Naive B cell (primary cell): ENCODE measurements at regions not wholly inside any gene's neighbourhood (a gene's known extent, or its start where the extent isn't known, plus 50 kb on each side); places are given as distances from the start of the nearest gene placed in this dataset.

Experiments
- ATAC-seq, 2 donors: fragments of 150-1000 bp; cut with Tn5 transposase; 2 replicates each; pipeline ENCODE4 v1.10.0; 2021; ENCODE audit warnings: low read depth in 2 of 2, mild to moderate bottlenecking in 2 of 2, moderate library complexity in 2 of 2
- DNase-seq: peaks from one replicate; pipeline ENCODE4 v3.0.0; 2022
- H3K27ac Mint-ChIP-seq, 6 donors: one replicate each; pipeline ENCODE4 v1.8.0; 2020 to 2022; ENCODE audit warnings: mild to moderate bottlenecking in 6 of 6, mixed read lengths in 6 of 6, moderate library complexity in 5 of 6, inconsistent platforms in 2 of 6
- H3K27me3 Mint-ChIP-seq, 3 donors: one replicate each; pipeline ENCODE4 v1.8.0; 2021 to 2022; ENCODE audit warnings: mixed read lengths in 3 of 3, mild to moderate bottlenecking in 1 of 3
- H3K36me3 Mint-ChIP-seq, 2 donors: one replicate each; pipeline ENCODE4 v1.8.0; 2020 to 2022; ENCODE audit warnings: mixed read lengths in 2 of 2, inconsistent platforms in 1 of 2, mild to moderate bottlenecking in 1 of 2
- H3K4me1 Mint-ChIP-seq, 3 donors: one replicate each; pipeline ENCODE4 v1.8.0; 2020 to 2022; ENCODE audit warnings: mixed read lengths in 3 of 3, inconsistent platforms in 1 of 3, mild to moderate bottlenecking in 1 of 3, moderate library complexity in 1 of 3
- H3K4me3 Mint-ChIP-seq, 8 donors: one replicate each; pipeline ENCODE4 v1.8.0; 2020 to 2022; ENCODE audit warnings: mild to moderate bottlenecking in 8 of 8, mixed read lengths in 8 of 8, moderate library complexity in 8 of 8, inconsistent platforms in 2 of 8
- H3K9me3 Mint-ChIP-seq, 7 donors: one replicate each; pipeline ENCODE4 v1.8.0; 2020 to 2022; ENCODE audit warnings: mixed read lengths in 7 of 7, mild to moderate bottlenecking in 5 of 7, inconsistent platforms in 2 of 7, moderate library complexity in 1 of 7

GRCh38 chr10:10881117-10881813 is 136.4 kb upstream of the CELF2 start:
- Mint-ChIP-seq H3K36me3 (peaks cover 0 to 14% of the 10 kb centered on the region in 2 donors), H3K27ac (no peak overlapping the region), H3K4me3 (no peak overlapping the region), H3K27me3 (peaks cover 0 to 7% (median 0%) of the 10 kb centered on the region in 3 donors), H3K4me1 (no peaks in the 10 kb centered on the region), H3K9me3 (peaks cover 5 to 23% (median 13%) of the 10 kb centered on the region in 7 donors)
- ATAC-seq (no peak), DNase-seq (no peak)

- no peaks in the 10 kb centered on the region for H3K4me1 Mint-ChIP-seq
- no peak overlapping the region for H3K4me3 Mint-ChIP-seq
- DNase-seq: no peak
Measured at GRCh38 chr10:10883737-10884136, 133.9 kb upstream of the CELF2 start.

GRCh38 chr10:10886861-10887531 is 130.7 kb upstream of the CELF2 start:
- Mint-ChIP-seq H3K36me3 (peaks cover 0 to 14% of the 10 kb centered on the region in 2 donors), H3K27me3 (peaks cover 0 to 5% (median 0%) of the 10 kb centered on the region in 3 donors), H3K27ac (peak overlapping the region in 1 of 6 donors; percentile 83), H3K4me3 (no peak overlapping the region), H3K9me3 (peaks cover 5 to 23% (median 14%) of the 10 kb centered on the region in 7 donors), H3K4me1 (no peaks in the 10 kb centered on the region)
- no peak for DNase-seq
- no peak for ATAC-seq

More at GRCh38 chr10:10883737-10884136, 133.9 kb upstream of the CELF2 start:
- Mint-ChIP-seq H3K9me3 (peaks cover 5 to 23% (median 14%) of the 10 kb centered on the region in 7 donors), H3K36me3 (peaks cover 0 to 14% of the 10 kb centered on the region in 2 donors), H3K27me3 (peaks cover 0 to 5% (median 0%) of the 10 kb centered on the region in 3 donors), H3K27ac (no peak overlapping the region)
- ATAC-seq: no peak

- H3K4me1 Mint-ChIP-seq: no peaks in the 10 kb centered on the region
- H3K36me3 Mint-ChIP-seq: peaks cover 0 to 5% of the 10 kb centered on the region in 2 donors
- DNase-seq (no peak), ATAC-seq (no peak)
- no peak overlapping the region for H3K27ac Mint-ChIP-seq
- H3K9me3 Mint-ChIP-seq: peaks cover 1 to 8% (median 6%) of the 10 kb centered on the region in 7 donors
- peaks cover 7 to 19% (median 9%) of the 10 kb centered on the region in 3 donors for H3K27me3 Mint-ChIP-seq
- H3K4me3 Mint-ChIP-seq: no peak overlapping the region
Measured at GRCh38 chr10:10891124-10892082, 126.3 kb upstream of the CELF2 start.

GRCh38 chr10:10892290-10892875 is 125.3 kb upstream of the CELF2 start:
- Mint-ChIP-seq H3K27me3 (peaks cover 7 to 19% (median 9%) of the 10 kb centered on the region in 3 donors), H3K4me1 (no peaks in the 10 kb centered on the region), H3K4me3 (no peak overlapping the region), H3K27ac (no peak overlapping the region), H3K9me3 (peaks cover 0 to 8% (median 6%) of the 10 kb centered on the region in 7 donors), H3K36me3 (peaks cover 0 to 5% of the 10 kb centered on the region in 2 donors)
- DNase-seq: no peak
- ATAC-seq: no peak

GRCh38 chr10:10897400-10897799 is 120.3 kb upstream of the CELF2 start:
- H3K4me1 Mint-ChIP-seq: no peaks in the 10 kb centered on the region
- peaks cover 0 to 8% (median 6%) of the 10 kb centered on the region in 7 donors for H3K9me3 Mint-ChIP-seq
- H3K36me3 Mint-ChIP-seq: peaks cover 0 to 5% of the 10 kb centered on the region in 2 donors
- no peak for DNase-seq
- H3K27ac Mint-ChIP-seq: no peak overlapping the region
- ATAC-seq: no peak
- H3K27me3 Mint-ChIP-seq: peaks cover 4 to 21% (median 11%) of the 10 kb centered on the region in 3 donors
- no peak overlapping the region for H3K4me3 Mint-ChIP-seq

- H3K9me3 Mint-ChIP-seq: no peaks in the 10 kb centered on the region
- no peak overlapping the region for H3K4me3 Mint-ChIP-seq
- H3K36me3 Mint-ChIP-seq: no peaks in the 10 kb centered on the region
- ATAC-seq (no peak), DNase-seq (no peak)
- H3K27ac Mint-ChIP-seq: no peak overlapping the region
- no peaks in the 10 kb centered on the region for H3K4me1 Mint-ChIP-seq
- peaks cover 0 to 8% (median 6%) of the 10 kb centered on the region in 3 donors for H3K27me3 Mint-ChIP-seq
Measured at GRCh38 chr10:10901906-10902305, 115.8 kb upstream of the CELF2 start.

- H3K27me3 Mint-ChIP-seq: peaks cover 0 to 12% (median 6%) of the 10 kb centered on the region in 3 donors
- ATAC-seq (no peak), DNase-seq (no peak)
- no peaks in the 10 kb centered on the region for H3K4me1 Mint-ChIP-seq
- H3K9me3 Mint-ChIP-seq: no peaks in the 10 kb centered on the region
- H3K27ac Mint-ChIP-seq: no peak overlapping the region
- H3K36me3 Mint-ChIP-seq: no peaks in the 10 kb centered on the region
- peak overlapping the region in 1 of 8 donors; percentile 41 for H3K4me3 Mint-ChIP-seq
Measured at GRCh38 chr10:10902951-10903350, 114.7 kb upstream of the CELF2 start.

- no peaks in the 10 kb centered on the region for H3K9me3 Mint-ChIP-seq
- H3K27me3 Mint-ChIP-seq: peaks cover 0 to 13% (median 6%) of the 10 kb centered on the region in 3 donors
- no peak overlapping the region for H3K4me3 Mint-ChIP-seq
- H3K36me3 Mint-ChIP-seq: no peaks in the 10 kb centered on the region
- H3K27ac Mint-ChIP-seq: no peak overlapping the region
- ATAC-seq (no peak), DNase-seq (no peak)
- no peaks in the 10 kb centered on the region for H3K4me1 Mint-ChIP-seq
Measured at GRCh38 chr10:10903620-10904019, 114.1 kb upstream of the CELF2 start.

- Mint-ChIP-seq H3K9me3 (no peaks in the 10 kb centered on the region), H3K4me3 (no peak overlapping the region), H3K27me3 (peaks cover 6 to 28% (median 16%) of the 10 kb centered on the region in 3 donors), H3K4me1 (no peaks in the 10 kb centered on the region), H3K27ac (no peak overlapping the region), H3K36me3 (no peaks in the 10 kb centered on the region)
- DNase-seq: no peak
- ATAC-seq: no peak
Measured at GRCh38 chr10:10910634-10911033, 107.0 kb upstream of the CELF2 start.

- DNase-seq (no peak), ATAC-seq (no peak)
- Mint-ChIP-seq H3K4me3 (no peak overlapping the region), H3K27me3 (peaks cover 6 to 28% (median 16%) of the 10 kb centered on the region in 3 donors), H3K27ac (no peak overlapping the region), H3K9me3 (no peaks in the 10 kb centered on the region), H3K36me3 (no peaks in the 10 kb centered on the region), H3K4me1 (no peaks in the 10 kb centered on the region)
Measured at GRCh38 chr10:10911035-10911434, 106.6 kb upstream of the CELF2 start.

GRCh38 chr10:10911471-10911921 is 106.2 kb upstream of the CELF2 start:
- ATAC-seq: no peak
- H3K36me3 Mint-ChIP-seq: no peaks in the 10 kb centered on the region
- H3K4me1 Mint-ChIP-seq: no peaks in the 10 kb centered on the region
- H3K27me3 Mint-ChIP-seq: peaks cover 6 to 28% (median 20%) of the 10 kb centered on the region in 3 donors
- DNase-seq: no peak
- H3K4me3 Mint-ChIP-seq: no peak overlapping the region
- H3K9me3 Mint-ChIP-seq: no peaks in the 10 kb centered on the region
- no peak overlapping the region for H3K27ac Mint-ChIP-seq

GRCh38 chr10:10914144-10914543 is 103.5 kb upstream of the CELF2 start:
- ATAC-seq: no peak
- Mint-ChIP-seq H3K4me3 (no peak overlapping the region), H3K27me3 (peaks cover 6 to 23% (median 20%) of the 10 kb centered on the region in 3 donors)

More at GRCh38 chr10:10914144-10914543, 103.5 kb upstream of the CELF2 start:
- Mint-ChIP-seq H3K36me3 (no peaks in the 10 kb centered on the region), H3K27ac (no peak overlapping the region), H3K9me3 (no peaks in the 10 kb centered on the region), H3K4me1 (no peaks in the 10 kb centered on the region)
- no peak for DNase-seq
